ENCODE measurements at regions not wholly inside any gene's neighbourhood (a gene's known extent, or its start where the extent isn't known, plus 50 kb on each side); places are given as distances from the start of the nearest gene placed in this dataset.

GRCh38 chr5:60386436-60387050 is 313.4 kb downstream of the DEPDC1B start:
- Histone ChIP-seq H3K4me3 (ENCODE audit: low read length) (no peak overlapping the region), H3K36me3 (ENCODE audit: insufficient read depth, low read length) (no peaks in the 10 kb centered on the region), H3K9me3 (ENCODE audit: low read length) (no peaks in the 10 kb centered on the region), H3K4me1 (ENCODE audit: insufficient read depth, low read length) (no peaks in the 10 kb centered on the region), H3K27ac (ENCODE audit: low read depth, low read length) (no peak overlapping the region), H3K27me3 (ENCODE audit: insufficient read depth, low read length, poor library complexity, severe bottlenecking) (no peaks in the 10 kb centered on the region)
- Mint-ChIP-seq H3K36me3 (no peaks in the 10 kb centered on the region), H3K27me3 (peaks cover 0 to 2% of the 10 kb centered on the region in 2 donors), H3K9me3 (peaks cover 0 to 3% (median 0%) of the 10 kb centered on the region in 5 donors), H3K27ac (no peak overlapping the region), H3K4me3 (no peak overlapping the region), H3K4me1 (no peaks in the 10 kb centered on the region)
- CTCF ChIA-PET, result no interaction called here
- POLR2A ChIA-PET, result no interaction called here
- no peak for DNase-seq

GRCh38 chr5:60382716-60383115 is 317.2 kb downstream of the DEPDC1B start:
- ChIA-PET CTCF (no interaction called here), POLR2A (no interaction called here)
- Mint-ChIP-seq H3K9me3 (peaks cover 0 to 3% (median 0%) of the 10 kb centered on the region in 5 donors), H3K4me1 (no peaks in the 10 kb centered on the region), H3K36me3 (no peaks in the 10 kb centered on the region), H3K27ac (no peak overlapping the region), H3K4me3 (no peak overlapping the region), H3K27me3 (no peaks in the 10 kb centered on the region)
- no peaks in the 10 kb centered on the region for H3K36me3 ChIP-seq (ENCODE audit: insufficient read depth, low read length)
- H3K27ac ChIP-seq (ENCODE audit: low read depth, low read length), result no peak overlapping the region
- DNase-seq, result no peak
- H3K4me1 ChIP-seq (ENCODE audit: insufficient read depth, low read length), result no peaks in the 10 kb centered on the region
- H3K9me3 ChIP-seq (ENCODE audit: low read length), result no peaks in the 10 kb centered on the region
- H3K4me3 ChIP-seq (ENCODE audit: low read length), result no peak overlapping the region
- H3K27me3 ChIP-seq (ENCODE audit: insufficient read depth, low read length, poor library complexity, severe bottlenecking), result no peaks in the 10 kb centered on the region

- no peaks in the 10 kb centered on the region for H3K27me3 Mint-ChIP-seq
- no peaks in the 10 kb centered on the region for H3K36me3 Mint-ChIP-seq
- Histone ChIP-seq H3K9me3 (ENCODE audit: low read length) (no peaks in the 10 kb centered on the region), H3K4me3 (ENCODE audit: low read length) (no peak overlapping the region), H3K36me3 (ENCODE audit: insufficient read depth, low read length) (no peaks in the 10 kb centered on the region), H3K4me1 (ENCODE audit: insufficient read depth, low read length) (no peaks in the 10 kb centered on the region), H3K27ac (ENCODE audit: low read depth, low read length) (no peak overlapping the region), H3K27me3 (ENCODE audit: insufficient read depth, low read length, poor library complexity, severe bottlenecking) (no peaks in the 10 kb centered on the region)
- no peak overlapping the region for H3K4me3 Mint-ChIP-seq
- H3K27ac Mint-ChIP-seq, result no peak overlapping the region
- peaks cover 0 to 6% (median 0%) of the 10 kb centered on the region in 5 donors for H3K9me3 Mint-ChIP-seq
- ChIA-PET CTCF (no interaction called here), POLR2A (no interaction called here)
- H3K4me1 Mint-ChIP-seq, result no peaks in the 10 kb centered on the region
- DNase-seq, result no peak
These were observed 320.1 kb downstream of the DEPDC1B start for GRCh38 chr5:60379907-60380306.

- no peaks in the 10 kb centered on the region for H3K4me1 ChIP-seq (ENCODE audit: insufficient read depth, low read length)
- Mint-ChIP-seq H3K36me3 (no peaks in the 10 kb centered on the region), H3K4me1 (no peaks in the 10 kb centered on the region), H3K27me3 (no peaks in the 10 kb centered on the region), H3K9me3 (peaks cover 0 to 6% (median 0%) of the 10 kb centered on the region in 5 donors), H3K27ac (no peak overlapping the region), H3K4me3 (no peak overlapping the region)
- no peak overlapping the region for H3K4me3 ChIP-seq (ENCODE audit: low read length)
- CTCF ChIA-PET, result no interaction called here
- no peaks in the 10 kb centered on the region for H3K36me3 ChIP-seq (ENCODE audit: insufficient read depth, low read length)
- H3K27me3 ChIP-seq (ENCODE audit: insufficient read depth, low read length, poor library complexity, severe bottlenecking), result no peaks in the 10 kb centered on the region
- no peak overlapping the region for H3K27ac ChIP-seq (ENCODE audit: low read depth, low read length)
- H3K9me3 ChIP-seq (ENCODE audit: low read length), result no peaks in the 10 kb centered on the region
- no peak for DNase-seq
- POLR2A ChIA-PET, result no interaction called here
These were observed 322.1 kb downstream of the DEPDC1B start for GRCh38 chr5:60377826-60378225.

- Histone ChIP-seq H3K4me3 (ENCODE audit: low read length) (no peak overlapping the region), H3K27ac (ENCODE audit: low read depth, low read length) (no peak overlapping the region), H3K36me3 (ENCODE audit: insufficient read depth, low read length) (no peaks in the 10 kb centered on the region), H3K9me3 (ENCODE audit: low read length) (no peaks in the 10 kb centered on the region), H3K27me3 (ENCODE audit: insufficient read depth, low read length, poor library complexity, severe bottlenecking) (no peaks in the 10 kb centered on the region), H3K4me1 (ENCODE audit: insufficient read depth, low read length) (no peaks in the 10 kb centered on the region)
- H3K4me1 Mint-ChIP-seq, result no peaks in the 10 kb centered on the region
- no peak for DNase-seq
- H3K36me3 Mint-ChIP-seq, result no peaks in the 10 kb centered on the region
- H3K27me3 Mint-ChIP-seq, result no peaks in the 10 kb centered on the region
- ChIA-PET POLR2A (no interaction called here), CTCF (no interaction called here)
- H3K27ac Mint-ChIP-seq, result no peak overlapping the region
- no peak overlapping the region for H3K4me3 Mint-ChIP-seq
- H3K9me3 Mint-ChIP-seq, result peaks cover 0 to 6% (median 0%) of the 10 kb centered on the region in 5 donors
These were observed 323.1 kb downstream of the DEPDC1B start for GRCh38 chr5:60376860-60377259.

- Histone ChIP-seq H3K27me3 (ENCODE audit: insufficient read depth, low read length, poor library complexity, severe bottlenecking) (no peaks in the 10 kb centered on the region), H3K4me3 (ENCODE audit: low read length) (no peak overlapping the region), H3K27ac (ENCODE audit: low read depth, low read length) (no peak overlapping the region), H3K36me3 (ENCODE audit: insufficient read depth, low read length) (no peaks in the 10 kb centered on the region), H3K4me1 (ENCODE audit: insufficient read depth, low read length) (no peaks in the 10 kb centered on the region), H3K9me3 (ENCODE audit: low read length) (no peaks in the 10 kb centered on the region)
- ChIA-PET POLR2A (no interaction called here), CTCF (no interaction called here)
- Mint-ChIP-seq H3K9me3 (peaks cover 0 to 4% (median 0%) of the 10 kb centered on the region in 5 donors), H3K4me3 (no peak overlapping the region), H3K27me3 (no peaks in the 10 kb centered on the region), H3K4me1 (no peaks in the 10 kb centered on the region), H3K27ac (no peak overlapping the region), H3K36me3 (no peaks in the 10 kb centered on the region)
- DNase-seq, result no peak
These were observed 325.6 kb downstream of the DEPDC1B start for GRCh38 chr5:60374409-60374808.

- H3K36me3 Mint-ChIP-seq, result no peaks in the 10 kb centered on the region
- H3K4me1 Mint-ChIP-seq, result no peaks in the 10 kb centered on the region
- POLR2A ChIA-PET, result no interaction called here
- peaks cover 0 to 4% (median 2%) of the 10 kb centered on the region in 5 donors for H3K9me3 Mint-ChIP-seq
- H3K27ac Mint-ChIP-seq, result no peak overlapping the region
- DNase-seq, result no peak
- H3K36me3 ChIP-seq (ENCODE audit: insufficient read depth, low read length), result no peaks in the 10 kb centered on the region
- no peaks in the 10 kb centered on the region for H3K27me3 Mint-ChIP-seq
- CTCF ChIA-PET, result no interaction called here
- no peaks in the 10 kb centered on the region for H3K4me1 ChIP-seq (ENCODE audit: insufficient read depth, low read length)
- H3K4me3 Mint-ChIP-seq, result no peak overlapping the region
- H3K27me3 ChIP-seq (ENCODE audit: insufficient read depth, low read length, poor library complexity, severe bottlenecking), result no peaks in the 10 kb centered on the region
- no peak overlapping the region for H3K27ac ChIP-seq (ENCODE audit: low read depth, low read length)
- H3K9me3 ChIP-seq (ENCODE audit: low read length), result no peaks in the 10 kb centered on the region
- H3K4me3 ChIP-seq (ENCODE audit: low read length), result no peak overlapping the region
These were observed 327.2 kb downstream of the DEPDC1B start for GRCh38 chr5:60372786-60373185.

- H3K27me3 ChIP-seq (ENCODE audit: insufficient read depth, low read length, poor library complexity, severe bottlenecking), result no peaks in the 10 kb centered on the region
- H3K27ac Mint-ChIP-seq, result no peak overlapping the region
- H3K36me3 Mint-ChIP-seq, result no peaks in the 10 kb centered on the region
- no peak for DNase-seq
- H3K4me3 ChIP-seq (ENCODE audit: low read length), result no peak overlapping the region
- POLR2A ChIA-PET, result no interaction called here
- no peaks in the 10 kb centered on the region for H3K4me1 Mint-ChIP-seq
- H3K27ac ChIP-seq (ENCODE audit: low read depth, low read length), result no peak overlapping the region
- CTCF ChIA-PET, result interaction anchor here (0.9 kb wide), 1 partner anchor 11 kb away, joined by 3 read pairs; no protein-coding TSS in a partner anchor
- H3K9me3 Mint-ChIP-seq, result peaks cover 0 to 5% (median 5%) of the 10 kb centered on the region in 5 donors
- no peaks in the 10 kb centered on the region for H3K36me3 ChIP-seq (ENCODE audit: insufficient read depth, low read length)
- H3K27me3 Mint-ChIP-seq, result no peaks in the 10 kb centered on the region
- H3K4me1 ChIP-seq (ENCODE audit: insufficient read depth, low read length), result no peaks in the 10 kb centered on the region
- no peaks in the 10 kb centered on the region for H3K9me3 ChIP-seq (ENCODE audit: low read length)
- H3K4me3 Mint-ChIP-seq, result no peak overlapping the region
These were observed 328.9 kb downstream of the DEPDC1B start for GRCh38 chr5:60371065-60371464.

GRCh38 chr5:60370508-60370907 is 329.5 kb downstream of the DEPDC1B start:
- no peaks in the 10 kb centered on the region for H3K36me3 ChIP-seq (ENCODE audit: insufficient read depth, low read length)
- Mint-ChIP-seq H3K4me3 (no peak overlapping the region), H3K4me1 (no peaks in the 10 kb centered on the region), H3K27ac (no peak overlapping the region), H3K36me3 (no peaks in the 10 kb centered on the region), H3K27me3 (no peaks in the 10 kb centered on the region), H3K9me3 (peaks cover 0 to 6% (median 5%) of the 10 kb centered on the region in 5 donors)
- no peaks in the 10 kb centered on the region for H3K9me3 ChIP-seq (ENCODE audit: low read length)
- ChIA-PET POLR2A (no interaction called here), CTCF (no interaction called here)
- DNase-seq, result no peak
- H3K4me1 ChIP-seq (ENCODE audit: insufficient read depth, low read length), result no peaks in the 10 kb centered on the region
- no peaks in the 10 kb centered on the region for H3K27me3 ChIP-seq (ENCODE audit: insufficient read depth, low read length, poor library complexity, severe bottlenecking)
- H3K4me3 ChIP-seq (ENCODE audit: low read length), result no peak overlapping the region
- no peak overlapping the region for H3K27ac ChIP-seq (ENCODE audit: low read depth, low read length)
